Fibroblast of skin of scalp (primary cell): ENCODE measurements at regions not wholly inside any gene's neighbourhood (a gene's known extent, or its start where the extent isn't known, plus 50 kb on each side); places are given as distances from the start of the nearest gene placed in this dataset.
"Not testable (repeated sequence)": the region's sequence is repeated elsewhere in the genome, so short reads cannot be mapped to it uniquely, and the experiment has no call there.

Source experiments
- DNase-seq: peaks from one replicate; pipeline ENCODE4 v3.0.0-alpha.2; 2013

DNA sequence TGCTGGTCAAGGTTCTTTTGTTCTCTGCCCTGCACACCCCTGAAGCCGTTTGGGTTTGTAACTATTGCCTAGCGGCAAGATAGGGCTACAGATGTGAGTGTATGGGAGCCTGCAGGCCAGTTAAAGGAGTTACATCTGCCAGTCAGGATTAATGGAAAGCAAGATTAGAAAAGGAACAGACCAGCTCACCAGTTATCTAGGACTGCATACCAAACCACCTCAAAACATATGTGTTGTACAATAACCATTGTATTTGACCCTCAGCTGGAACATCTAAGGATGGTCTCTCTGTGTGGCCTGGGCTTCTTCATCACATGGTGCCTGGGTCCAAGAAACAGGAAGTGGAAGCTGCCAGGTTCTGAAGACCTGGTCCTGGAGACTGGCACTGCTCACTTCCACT is 52.5 kb upstream of the FBXO28 start:
- no peak for DNase-seq

DNA sequence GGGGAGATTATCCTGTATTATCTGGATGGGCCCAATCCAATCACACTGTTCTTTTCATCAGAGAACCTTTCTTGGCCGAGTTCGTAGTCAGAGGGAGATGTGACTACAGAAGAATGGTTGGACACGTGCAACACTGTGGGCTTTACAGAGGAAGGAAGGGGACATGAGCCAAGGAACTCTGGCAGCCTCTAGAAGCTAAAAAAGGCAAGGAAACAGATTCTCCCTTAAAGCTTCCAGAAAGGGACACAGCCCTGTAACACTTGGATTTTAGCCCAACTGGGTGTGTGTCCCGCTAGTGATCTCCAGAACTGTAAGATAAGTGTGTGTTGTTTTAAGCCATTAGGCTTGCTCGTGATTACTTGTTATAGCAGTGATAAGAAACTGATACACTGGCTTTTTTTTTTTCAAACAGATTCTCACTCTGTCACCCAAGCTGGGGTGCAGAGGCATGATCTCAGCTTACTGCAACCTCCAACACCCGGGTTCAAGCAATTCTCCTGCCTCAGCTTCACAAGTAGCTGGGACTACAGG is 53.9 kb upstream of the FBXO28 start:
- no peak for DNase-seq

- DNase-seq, result no peak
These were observed 55.6 kb upstream of the FBXO28 start for GRCh38 chr1:224058303-224058702.

DNA sequence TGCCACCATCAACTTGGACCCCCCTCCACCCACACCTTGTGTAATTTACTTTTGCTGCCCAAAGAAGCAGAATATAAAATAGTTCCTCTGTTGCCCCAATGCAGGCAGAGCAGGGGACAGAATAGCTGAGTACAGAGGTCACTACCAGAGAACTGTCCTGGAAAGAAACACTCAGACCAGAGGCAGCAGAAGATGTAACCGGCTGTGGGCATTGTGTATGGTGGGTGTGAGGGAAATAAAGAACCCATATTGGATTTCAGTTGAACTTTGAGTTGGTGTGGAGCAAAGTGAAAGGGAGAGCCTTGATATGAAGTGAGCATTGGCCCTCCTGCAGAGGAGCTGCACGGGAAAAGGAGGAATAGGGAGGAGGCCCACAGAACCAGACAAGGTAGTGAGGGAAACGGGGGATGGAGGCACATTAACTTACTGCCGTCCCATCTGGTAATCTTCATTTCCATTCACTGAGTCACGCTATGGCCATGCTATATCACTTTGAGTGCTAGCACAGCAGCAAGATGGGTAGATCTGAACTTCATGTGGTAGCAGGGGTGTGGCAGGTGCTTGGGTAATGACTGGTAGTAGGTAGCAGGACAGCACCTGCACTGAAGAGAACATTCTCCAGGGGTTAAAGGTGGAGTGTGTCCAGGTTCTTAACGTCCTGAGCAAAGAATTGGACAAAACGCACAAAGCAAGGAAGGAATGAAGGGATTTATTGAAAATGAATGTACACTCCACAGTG is 56.3 kb upstream of the FBXO28 start:
- no peak for DNase-seq

GRCh38 chr1:224054611-224055010 is 59.3 kb upstream of the FBXO28 start:
- no peak for DNase-seq

DNA sequence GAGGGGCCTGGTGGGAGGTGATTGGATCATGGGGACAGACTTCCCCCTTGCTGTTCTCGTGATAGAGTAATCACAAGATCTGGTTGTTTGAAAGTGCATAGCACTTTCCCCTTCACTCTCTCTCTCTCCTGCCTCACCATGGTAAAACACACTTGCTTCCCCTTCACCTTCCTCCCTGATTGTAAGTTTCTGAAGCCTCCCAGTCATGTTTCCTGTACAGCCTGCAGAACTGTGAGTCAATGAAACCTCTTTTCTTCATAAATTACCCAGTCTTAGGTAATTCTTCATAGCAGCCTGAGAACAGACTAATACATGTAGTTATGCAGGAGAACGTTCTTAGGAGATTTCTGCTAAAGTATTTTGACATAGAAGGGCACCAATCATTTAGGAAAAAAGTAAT is 59.9 kb upstream of the FBXO28 start:
- DNase-seq, result no peak

- DNase-seq, result no peak
These were observed 60.5 kb upstream of the FBXO28 start for GRCh38 chr1:224053456-224053855.

GRCh38 chr1:224052772-224053171 is 61.1 kb upstream of the FBXO28 start:
- DNase-seq, result peak; percentile 27

DNA sequence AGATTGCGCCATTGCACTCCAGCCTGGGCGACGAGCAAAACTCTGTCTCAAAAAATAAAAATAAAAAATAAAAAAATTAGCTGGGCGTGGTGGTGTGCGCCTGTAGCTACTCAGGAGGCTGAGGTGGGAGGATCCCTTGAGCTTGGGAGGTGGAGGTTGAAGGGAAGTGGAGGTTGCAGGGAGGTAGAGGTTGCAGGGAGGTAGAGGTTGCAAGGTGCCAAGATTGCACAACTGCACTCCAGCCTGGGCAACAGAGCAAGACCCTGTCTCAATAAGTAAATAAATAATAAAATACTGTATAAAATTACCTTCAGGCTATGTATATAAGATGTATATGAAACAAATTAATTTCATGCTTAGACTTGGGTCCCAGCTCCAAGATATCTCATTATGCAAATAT is 62.1 kb upstream of the FBXO28 start:
- DNase-seq, result not testable (repeated sequence)

DNA sequence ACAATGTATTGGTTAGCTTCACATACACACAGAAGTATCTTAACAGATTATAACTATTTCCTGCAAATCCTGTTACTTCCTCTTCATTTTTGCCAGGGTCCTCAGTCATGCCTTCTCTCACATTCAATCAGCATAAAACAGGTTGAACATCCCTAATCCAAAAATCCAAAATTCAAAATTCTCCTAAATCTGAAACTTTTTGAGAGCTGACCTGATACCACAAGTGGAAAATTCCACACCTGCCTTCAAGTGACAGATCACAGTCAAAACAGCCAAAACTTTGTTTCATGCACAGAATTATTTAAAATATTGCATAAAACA is 62.9 kb upstream of the FBXO28 start:
- no peak for DNase-seq

DNA sequence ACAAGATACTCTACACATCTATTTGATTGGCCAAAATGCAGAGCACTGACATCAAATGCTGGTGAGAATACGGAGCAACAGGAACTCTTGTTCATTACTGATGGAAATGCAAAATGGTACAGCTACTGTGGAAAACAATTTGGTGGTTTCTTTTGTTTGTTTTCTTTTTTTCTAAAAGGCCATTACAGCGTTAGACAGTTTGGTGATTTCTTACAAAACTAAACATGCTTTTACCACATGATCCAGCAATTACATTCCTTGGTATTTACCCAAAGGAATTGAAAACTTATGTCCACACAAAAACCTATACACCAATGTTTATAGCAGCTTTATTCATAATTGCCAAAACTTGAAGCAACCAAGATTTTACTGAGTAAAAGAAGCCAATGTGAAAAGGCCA is 66.4 kb upstream of the FBXO28 start:
- DNase-seq, result peak; percentile 47

- DNase-seq, result no peak
These were observed 68.4 kb upstream of the FBXO28 start for GRCh38 chr1:224045556-224045955.

GRCh38 chr1:224044420-224044819 is 69.5 kb upstream of the FBXO28 start:
- no peak for DNase-seq

- no peak for DNase-seq
These were observed 71.3 kb upstream of the FBXO28 start for GRCh38 chr1:224042557-224043118.

DNA sequence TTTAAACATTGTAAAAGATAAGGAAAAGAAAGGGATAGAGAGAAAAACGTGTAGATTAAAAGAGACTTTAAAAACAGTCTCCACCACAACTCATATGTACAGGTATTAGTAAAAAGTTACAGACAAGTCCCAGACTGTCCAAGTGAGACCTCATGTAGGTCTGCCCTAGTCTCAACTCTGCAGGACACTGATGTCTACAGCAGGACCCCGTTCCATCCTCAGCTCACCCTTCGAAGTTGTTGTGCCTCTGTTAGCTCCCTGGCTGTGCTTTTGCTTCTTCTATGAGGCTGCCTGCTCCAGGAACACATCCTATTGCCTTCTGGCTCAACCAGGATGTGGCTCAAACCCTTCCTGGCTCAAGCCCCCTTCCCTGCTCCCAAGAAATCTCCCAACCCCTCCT is 72.9 kb upstream of the FBXO28 start:
- no peak for DNase-seq

DNA sequence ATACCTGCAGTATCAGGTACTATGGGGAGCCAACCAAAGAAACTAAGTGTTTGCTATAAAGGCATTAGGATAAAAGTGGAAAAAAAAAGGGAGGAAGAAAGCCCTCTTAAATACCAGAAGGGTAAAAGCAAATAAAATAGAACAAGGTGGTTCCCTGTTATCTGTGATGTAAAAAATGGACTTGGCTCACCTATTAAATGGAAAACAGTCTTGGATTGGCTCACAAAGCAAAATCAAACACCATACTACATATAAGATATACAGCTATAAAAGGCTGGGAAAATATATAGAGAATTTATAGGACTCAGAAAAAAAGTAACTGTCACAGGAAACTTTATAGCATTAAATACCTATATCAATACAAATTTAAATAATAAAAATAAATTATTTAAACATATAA is 73.5 kb upstream of the FBXO28 start:
- not testable (repeated sequence) for DNase-seq

- DNase-seq, result not testable (repeated sequence)
These were observed 73.9 kb upstream of the FBXO28 start for GRCh38 chr1:224040006-224040405.

- not testable (repeated sequence) for DNase-seq
These were observed 75.1 kb upstream of the FBXO28 start for GRCh38 chr1:224038832-224039231.

DNA sequence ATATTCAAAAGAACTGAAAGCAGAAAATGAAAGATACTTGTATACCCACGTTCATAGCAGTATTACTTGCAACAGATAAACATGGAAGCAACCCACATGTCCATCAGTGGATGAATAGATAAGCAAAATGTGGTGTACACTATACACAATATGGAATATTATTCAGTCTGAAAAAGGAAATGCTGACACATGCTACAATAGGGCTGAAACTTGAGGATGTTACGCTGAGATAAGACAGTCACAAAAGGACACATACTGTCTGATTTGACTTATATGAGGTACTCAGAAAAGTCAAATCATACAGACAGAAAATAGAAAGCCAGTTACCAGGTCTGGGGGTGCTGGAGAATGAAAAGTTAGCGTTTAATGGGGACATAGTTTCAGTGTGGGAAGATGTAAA is 76.5 kb upstream of the FBXO28 start:
- DNase-seq, result not testable (repeated sequence)

DNA sequence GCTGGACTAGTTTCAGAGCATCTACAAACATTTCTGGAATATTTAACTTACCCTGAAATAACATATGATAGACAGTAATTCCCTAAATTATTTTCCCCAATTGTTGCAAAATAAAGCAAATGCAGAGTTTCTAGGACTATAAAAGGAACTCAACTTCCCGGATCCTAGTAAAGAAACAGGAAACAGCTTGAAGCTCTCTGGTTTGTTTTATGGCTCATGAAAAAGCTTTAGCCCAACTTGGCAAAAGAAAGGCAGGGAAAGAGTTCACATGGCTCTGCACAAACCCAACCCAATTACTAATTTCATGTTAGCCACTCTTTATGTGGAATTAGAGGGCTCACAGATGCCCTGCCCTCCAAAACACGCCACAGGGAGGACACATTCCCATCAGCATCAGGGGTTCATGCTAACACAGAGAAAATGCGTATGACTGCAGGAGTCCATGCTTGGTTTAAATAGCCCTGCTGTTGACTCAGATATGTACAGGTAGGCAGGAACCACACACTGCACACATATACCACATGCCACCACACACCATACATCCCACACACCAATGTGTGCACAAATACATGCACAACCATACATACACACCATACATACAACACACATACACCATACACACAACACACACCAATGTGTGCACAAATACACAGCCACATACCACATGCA is 81.2 kb upstream of the FBXO28 start:
- not testable (repeated sequence) for DNase-seq

- DNase-seq, result not testable (repeated sequence)
These were observed 81.9 kb upstream of the FBXO28 start for GRCh38 chr1:224031986-224032385.

DNA sequence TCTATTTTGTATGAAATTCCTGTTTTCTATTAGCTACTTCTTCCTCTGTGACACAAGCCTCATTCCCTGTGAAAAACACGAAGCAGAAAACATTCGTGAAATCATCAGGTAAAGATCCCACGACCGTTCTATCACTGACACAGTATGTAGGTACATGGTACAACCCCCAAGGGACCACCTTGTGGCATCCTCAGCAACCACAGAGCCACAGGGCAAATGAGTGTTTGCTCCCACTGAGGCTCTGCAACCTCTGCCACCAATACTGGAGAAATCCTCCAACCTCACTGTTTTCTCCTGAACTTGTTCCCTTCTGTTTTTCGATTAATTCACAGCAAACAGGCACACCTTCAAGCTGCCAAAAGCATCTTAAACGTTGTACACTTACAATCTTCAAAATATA is 83.7 kb upstream of the FBXO28 start:
- DNase-seq, result not testable (repeated sequence)

- DNase-seq, result not testable (repeated sequence)
These were observed 84.5 kb upstream of the FBXO28 start for GRCh38 chr1:224029286-224030025.
